Loucy (cell line): ENCODE measurements at regions not wholly inside any gene's neighbourhood (a gene's known extent, or its start where the extent isn't known, plus 50 kb on each side); places are given as distances from the start of the nearest gene placed in this dataset.

Experiments used
- CTCF ChIP-seq: fragments of 200-600 bp; sonication (generic); conservative IDR thresholded peaks from 2 replicates; pipeline ENCODE4 v1.5.1; 2014; ENCODE audit warnings: mild to moderate bottlenecking, antibody characterized with exemption, low read length
- EZH2phosphoT487 ChIP-seq: fragments of 200-600 bp; IDR thresholded peaks from 2 replicates; pipeline ENCODE4 v1.6.1; 2018; ENCODE audit warnings: antibody characterized with exemption, mild to moderate bottlenecking, moderate library complexity, borderline replicate concordance

GRCh38 chr10:4576206-4576605 is 249.8 kb upstream of the AKR1E2 start:
- TF ChIP-seq CTCF (no peak), EZH2phosphoT487 (no peak)
